ENCODE measurements at regions not wholly inside any gene's neighbourhood (a gene's known extent, or its start where the extent isn't known, plus 50 kb on each side); places are given as distances from the start of the nearest gene placed in this dataset.

DNA sequence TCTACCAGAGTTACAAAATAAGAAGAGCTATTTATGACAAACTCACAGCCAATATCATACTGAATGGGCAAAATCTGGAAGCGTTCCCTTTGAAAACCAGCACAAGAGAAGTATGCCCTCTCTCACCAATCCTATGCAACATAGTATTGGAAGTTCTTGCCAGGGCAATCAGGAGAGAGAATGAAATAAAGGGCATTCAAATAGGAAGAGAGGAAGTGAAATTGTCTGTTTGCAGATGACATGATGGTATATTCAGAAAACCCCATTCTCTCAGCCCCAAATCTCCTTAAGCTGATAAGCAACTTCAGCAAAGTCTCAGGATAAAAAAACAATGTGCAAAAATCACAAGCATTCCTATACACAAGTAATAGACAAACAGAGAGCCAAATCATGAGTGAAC lies 1169.5 kb downstream of the AMY1C start:
- no peaks in the 10 kb centered on the region for H3K9me3 ChIP-seq (ENCODE audit: insufficient read depth, low read depth, low read length)
- H2BK120ac ChIP-seq (ENCODE audit: insufficient read depth, low read length, poor library complexity) = no peak overlapping the region
- no peaks in the 10 kb centered on the region for H3K4me1 ChIP-seq (ENCODE audit: control insufficient read depth in 1 of 2, insufficient read depth in 2 of 2, low read length in 2 of 2)
- H3K79me1 ChIP-seq (ENCODE audit: low read length) = no peaks in the 10 kb centered on the region
- no peak overlapping the region for H3K27ac ChIP-seq (ENCODE audit: low read depth, low read length)
- no CpG with 5 or more reads among the region's 1 CpG for WGBS (ENCODE audit: extremely low coverage, insufficient coverage, insufficient read length)
- no peaks in the 10 kb centered on the region for H3K79me2 ChIP-seq (ENCODE audit: control insufficient read depth, insufficient read depth, low read length, poor library complexity)
- no peak overlapping the region for H3K4me3 ChIP-seq (ENCODE audit: low read depth, low read length)
- H4K8ac ChIP-seq (ENCODE audit: low read depth, low read length) = no peak overlapping the region
- H2AFZ ChIP-seq (ENCODE audit: insufficient read depth, low read length, poor library complexity) = no peak overlapping the region
- no peak overlapping the region for H2BK5ac ChIP-seq (ENCODE audit: low read depth, low read length, poor library complexity)
- H3K27me3 ChIP-seq (ENCODE audit: insufficient read depth, low read length) = no peaks in the 10 kb centered on the region
- no peak overlapping the region for H4K91ac ChIP-seq (ENCODE audit: low read depth, low read length)
- no peak overlapping the region for H2AK5ac ChIP-seq (ENCODE audit: low read length)
- H3K4ac ChIP-seq (ENCODE audit: low read depth, low read length) = no peak overlapping the region
- H3K4me2 ChIP-seq (ENCODE audit: low read length) = no peak overlapping the region
- H4K12ac ChIP-seq (ENCODE audit: low read depth, low read length) = no peak overlapping the region
- no peak overlapping the region for H3K14ac ChIP-seq (ENCODE audit: low read length)
- H3K18ac ChIP-seq (ENCODE audit: low read length) = no peak overlapping the region
- no peak overlapping the region for H3K9ac ChIP-seq (ENCODE audit: low read length)
- no peak overlapping the region for H2BK12ac ChIP-seq (ENCODE audit: low read length)
- DNase-seq = no peak
- no peak overlapping the region for H3K23ac ChIP-seq (ENCODE audit: low read length)
- no peaks in the 10 kb centered on the region for H3K36me3 ChIP-seq (ENCODE audit: control insufficient read depth in 1 of 2, insufficient read depth in 2 of 2, low read length in 2 of 2)

DNA sequence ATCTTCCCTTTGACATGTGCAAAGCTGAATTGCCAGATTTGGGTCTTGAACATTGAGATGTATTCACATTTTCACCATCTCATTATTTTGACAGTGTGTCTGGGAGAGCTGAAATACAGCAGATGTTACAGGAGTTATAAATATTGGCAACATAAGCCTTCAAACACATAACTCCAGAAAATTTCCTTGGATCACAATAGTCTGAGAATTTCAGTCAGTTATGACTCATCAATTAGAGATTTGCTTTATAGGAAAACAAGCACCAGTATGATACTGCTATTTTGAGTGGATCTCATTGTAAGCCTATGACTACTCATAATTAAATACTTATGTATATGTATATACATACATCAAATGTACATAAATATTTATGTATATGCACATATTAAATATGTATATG lies 1171.8 kb downstream of the AMY1C start:
- Histone ChIP-seq H3K18ac (ENCODE audit: low read length) (no peak overlapping the region), H3K4ac (ENCODE audit: low read depth, low read length) (no peak overlapping the region), H3K79me2 (ENCODE audit: control insufficient read depth, insufficient read depth, low read length, poor library complexity) (no peaks in the 10 kb centered on the region), H3K79me1 (ENCODE audit: low read length) (no peaks in the 10 kb centered on the region), H2BK5ac (ENCODE audit: low read depth, low read length, poor library complexity) (no peak overlapping the region), H3K23ac (ENCODE audit: low read length) (no peak overlapping the region), H3K27me3 (ENCODE audit: insufficient read depth, low read length) (no peaks in the 10 kb centered on the region), H4K8ac (ENCODE audit: low read depth, low read length) (no peak overlapping the region), H4K12ac (ENCODE audit: low read depth, low read length) (no peak overlapping the region), H3K4me2 (ENCODE audit: low read length) (no peak overlapping the region), H3K4me1 (ENCODE audit: control insufficient read depth in 1 of 2, insufficient read depth in 2 of 2, low read length in 2 of 2) (no peaks in the 10 kb centered on the region), H2BK12ac (ENCODE audit: low read length) (no peak overlapping the region), H3K9ac (ENCODE audit: low read length) (no peak overlapping the region), H2AFZ (ENCODE audit: insufficient read depth, low read length, poor library complexity) (no peak overlapping the region), H4K91ac (ENCODE audit: low read depth, low read length) (no peak overlapping the region), H3K14ac (ENCODE audit: low read length) (no peak overlapping the region), H2AK5ac (ENCODE audit: low read length) (no peak overlapping the region), H3K36me3 (ENCODE audit: control insufficient read depth in 1 of 2, insufficient read depth in 2 of 2, low read length in 2 of 2) (no peaks in the 10 kb centered on the region), H3K9me3 (ENCODE audit: insufficient read depth, low read depth, low read length) (no peaks in the 10 kb centered on the region), H3K27ac (ENCODE audit: low read depth, low read length) (no peak overlapping the region), H3K4me3 (ENCODE audit: low read depth, low read length) (no peak overlapping the region), H2BK120ac (ENCODE audit: insufficient read depth, low read length, poor library complexity) (no peak overlapping the region)
- no peak for DNase-seq

DNA sequence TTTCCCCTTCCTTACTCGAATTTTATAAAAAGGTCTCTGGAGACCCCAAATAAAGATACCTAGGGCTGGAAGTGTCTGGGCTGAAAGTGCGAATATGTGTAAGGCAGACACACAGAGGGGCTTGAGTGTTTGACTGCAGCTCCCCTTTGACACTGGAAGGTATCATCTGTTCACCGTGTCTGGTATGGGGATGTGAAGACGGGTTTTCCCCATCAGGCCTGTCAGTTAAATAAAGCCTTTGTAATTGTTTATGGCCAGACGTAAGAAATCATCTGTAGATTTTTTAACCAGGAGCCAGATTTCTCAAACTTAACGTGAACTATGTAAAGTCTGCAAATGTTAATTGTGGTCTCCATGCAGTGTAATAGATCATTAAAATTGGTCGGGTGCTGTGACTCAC lies 1173.4 kb downstream of the AMY1C start:
- no CpG with 5 or more reads among the region's 7 CpGs for WGBS (ENCODE audit: extremely low coverage, insufficient coverage, insufficient read length)
- no peak overlapping the region for H2AK5ac ChIP-seq (ENCODE audit: low read length)
- no peaks in the 10 kb centered on the region for H3K36me3 ChIP-seq (ENCODE audit: control insufficient read depth in 1 of 2, insufficient read depth in 2 of 2, low read length in 2 of 2)
- H3K14ac ChIP-seq (ENCODE audit: low read length) = no peak overlapping the region
- no peaks in the 10 kb centered on the region for H3K79me1 ChIP-seq (ENCODE audit: low read length)
- no peak overlapping the region for H2AFZ ChIP-seq (ENCODE audit: insufficient read depth, low read length, poor library complexity)
- H3K18ac ChIP-seq (ENCODE audit: low read length) = no peak overlapping the region
- H2BK120ac ChIP-seq (ENCODE audit: insufficient read depth, low read length, poor library complexity) = no peak overlapping the region
- no peaks in the 10 kb centered on the region for H3K9me3 ChIP-seq (ENCODE audit: insufficient read depth, low read depth, low read length)
- H3K4ac ChIP-seq (ENCODE audit: low read depth, low read length) = no peak overlapping the region
- peaks cover 0 to 2% of the 10 kb centered on the region in 2 experiments for H3K4me1 ChIP-seq (ENCODE audit: control insufficient read depth in 1 of 2, insufficient read depth in 2 of 2, low read length in 2 of 2)
- no peaks in the 10 kb centered on the region for H3K79me2 ChIP-seq (ENCODE audit: control insufficient read depth, insufficient read depth, low read length, poor library complexity)
- no peak overlapping the region for H3K9ac ChIP-seq (ENCODE audit: low read length)
- H2BK12ac ChIP-seq (ENCODE audit: low read length) = no peak overlapping the region
- H3K27ac ChIP-seq (ENCODE audit: low read depth, low read length) = no peak overlapping the region
- H4K8ac ChIP-seq (ENCODE audit: low read depth, low read length) = no peak overlapping the region
- no peak overlapping the region for H4K12ac ChIP-seq (ENCODE audit: low read depth, low read length)
- no peak overlapping the region for H4K91ac ChIP-seq (ENCODE audit: low read depth, low read length)
- H3K4me2 ChIP-seq (ENCODE audit: low read length) = no peak overlapping the region
- no peak for DNase-seq
- H3K4me3 ChIP-seq (ENCODE audit: low read depth, low read length) = no peak overlapping the region
- H3K27me3 ChIP-seq (ENCODE audit: insufficient read depth, low read length) = no peaks in the 10 kb centered on the region
- no peak overlapping the region for H2BK5ac ChIP-seq (ENCODE audit: low read depth, low read length, poor library complexity)
- H3K23ac ChIP-seq (ENCODE audit: low read length) = no peak overlapping the region

DNA sequence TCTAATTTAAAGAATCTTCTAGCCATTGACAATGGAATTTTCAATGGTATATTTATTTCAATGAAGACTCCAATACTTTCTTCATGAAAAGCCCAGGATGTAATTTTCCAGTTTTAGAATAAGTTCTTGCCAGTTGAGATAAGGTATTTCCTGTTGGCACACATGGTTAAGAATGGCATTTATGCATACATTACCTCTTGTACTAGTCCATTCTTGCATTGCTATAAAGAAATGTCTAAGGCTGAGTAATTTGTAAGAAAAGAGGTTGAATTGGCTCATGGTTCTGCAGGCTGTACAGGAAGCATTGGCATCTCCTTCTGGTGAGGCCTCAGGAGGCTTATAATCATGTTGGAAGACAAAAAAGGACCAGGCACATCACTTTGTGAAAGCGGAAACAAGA lies 1179.6 kb downstream of the AMY1C start:
- DNase-seq = no peak
- no peak overlapping the region for H2BK120ac ChIP-seq (ENCODE audit: insufficient read depth, low read length, poor library complexity)

More for the DNA sequence above, 1179.6 kb downstream of the AMY1C start:
- Histone ChIP-seq H4K91ac (ENCODE audit: low read depth, low read length) (no peak overlapping the region), H2BK5ac (ENCODE audit: low read depth, low read length, poor library complexity) (no peak overlapping the region), H3K4ac (ENCODE audit: low read depth, low read length) (no peak overlapping the region), H3K9me3 (ENCODE audit: insufficient read depth, low read depth, low read length) (peaks cover 2% of the 10 kb centered on the region), H3K4me3 (ENCODE audit: low read depth, low read length) (no peak overlapping the region), H4K8ac (ENCODE audit: low read depth, low read length) (no peak overlapping the region), H3K23ac (ENCODE audit: low read length) (no peak overlapping the region), H2BK12ac (ENCODE audit: low read length) (no peak overlapping the region), H3K9ac (ENCODE audit: low read length) (no peak overlapping the region), H3K18ac (ENCODE audit: low read length) (no peak overlapping the region), H3K36me3 (ENCODE audit: control insufficient read depth in 1 of 2, insufficient read depth in 2 of 2, low read length in 2 of 2) (no peaks in the 10 kb centered on the region), H2AK5ac (ENCODE audit: low read length) (no peak overlapping the region), H3K14ac (ENCODE audit: low read length) (no peak overlapping the region), H3K27ac (ENCODE audit: low read depth, low read length) (no peak overlapping the region), H3K79me1 (ENCODE audit: low read length) (no peaks in the 10 kb centered on the region), H3K4me1 (ENCODE audit: control insufficient read depth in 1 of 2, insufficient read depth in 2 of 2, low read length in 2 of 2) (peaks cover 0 to 2% of the 10 kb centered on the region in 2 experiments), H3K4me2 (ENCODE audit: low read length) (no peak overlapping the region), H3K27me3 (ENCODE audit: insufficient read depth, low read length) (no peaks in the 10 kb centered on the region), H2AFZ (ENCODE audit: insufficient read depth, low read length, poor library complexity) (no peak overlapping the region), H4K12ac (ENCODE audit: low read depth, low read length) (no peak overlapping the region), H3K79me2 (ENCODE audit: control insufficient read depth, insufficient read depth, low read length, poor library complexity) (no peaks in the 10 kb centered on the region)
- WGBS (ENCODE audit: extremely low coverage, insufficient coverage, insufficient read length) = no CpG with 5 or more reads among the region's 1 CpG

All from trophoblast cell (in vitro differentiated cells and primary cell).